ENCODE measurements at regions not wholly inside any gene's neighbourhood (a gene's known extent, or its start where the extent isn't known, plus 50 kb on each side); places are given as distances from the start of the nearest gene placed in this dataset.

GRCh38 chr1:14251871-14252270 lies 346.6 kb upstream of the KAZN start:
- TF ChIP-seq CTCF (IDR thresholded peaks at IDR 0.05; ENCODE audit: unreplicated experiment) = no peak
- H3K9me3 Mint-ChIP-seq = no peaks in the 10 kb centered on the region
- H3K4me1 Mint-ChIP-seq = no peaks in the 10 kb centered on the region
- H3K27ac Mint-ChIP-seq = no peak overlapping the region
- no peaks in the 10 kb centered on the region for H3K36me3 Mint-ChIP-seq
- no peak overlapping the region for H3K4me3 Mint-ChIP-seq
- no peak for DNase-seq (ENCODE audit: low spot score in 2 of 2, unreplicated experiment in 2 of 2)
- peaks cover 50% of the 10 kb centered on the region for H3K27me3 Mint-ChIP-seq (ENCODE audit: low read depth)

GRCh38 chr1:14253676-14254075 lies 344.8 kb upstream of the KAZN start:
- no peak overlapping the region for H3K27ac Mint-ChIP-seq
- no peak for DNase-seq (ENCODE audit: low spot score in 2 of 2, unreplicated experiment in 2 of 2)

GRCh38 chr1:14254251-14254650 lies 344.2 kb upstream of the KAZN start:
- H3K36me3 Mint-ChIP-seq = no peaks in the 10 kb centered on the region
- DNase-seq (ENCODE audit: low spot score in 2 of 2, unreplicated experiment in 2 of 2) = no peak
- no peaks in the 10 kb centered on the region for H3K9me3 Mint-ChIP-seq
- H3K27me3 Mint-ChIP-seq (ENCODE audit: low read depth) = peaks cover 34% of the 10 kb centered on the region
- H3K4me3 Mint-ChIP-seq = no peak overlapping the region
- TF ChIP-seq CTCF (IDR thresholded peaks at IDR 0.05; ENCODE audit: unreplicated experiment) = no peak
- H3K27ac Mint-ChIP-seq = no peak overlapping the region
- H3K4me1 Mint-ChIP-seq = no peaks in the 10 kb centered on the region

More at GRCh38 chr1:14253676-14254075, 344.8 kb upstream of the KAZN start:
- Mint-ChIP-seq H3K9me3 (no peaks in the 10 kb centered on the region), H3K36me3 (no peaks in the 10 kb centered on the region), H3K4me1 (no peaks in the 10 kb centered on the region), H3K4me3 (no peak overlapping the region), H3K27me3 (ENCODE audit: low read depth) (peaks cover 35% of the 10 kb centered on the region)
- no peak for TF ChIP-seq CTCF (IDR thresholded peaks at IDR 0.05; ENCODE audit: unreplicated experiment)

GRCh38 chr1:14255233-14255632 lies 343.3 kb upstream of the KAZN start:
- no peak for TF ChIP-seq CTCF (IDR thresholded peaks at IDR 0.05; ENCODE audit: unreplicated experiment)
- no peaks in the 10 kb centered on the region for H3K36me3 Mint-ChIP-seq

GRCh38 chr1:14255711-14256110 lies 342.8 kb upstream of the KAZN start:
- Mint-ChIP-seq H3K27ac (no peak overlapping the region), H3K4me1 (no peaks in the 10 kb centered on the region), H3K9me3 (no peaks in the 10 kb centered on the region), H3K36me3 (no peaks in the 10 kb centered on the region), H3K27me3 (ENCODE audit: low read depth) (peaks cover 32% of the 10 kb centered on the region), H3K4me3 (no peak overlapping the region)
- no peak for TF ChIP-seq CTCF (IDR thresholded peaks at IDR 0.05; ENCODE audit: unreplicated experiment)
- DNase-seq (ENCODE audit: low spot score in 2 of 2, unreplicated experiment in 2 of 2) = no peak

More at GRCh38 chr1:14255233-14255632, 343.3 kb upstream of the KAZN start:
- H3K4me1 Mint-ChIP-seq = no peaks in the 10 kb centered on the region
- H3K27me3 Mint-ChIP-seq (ENCODE audit: low read depth) = peaks cover 34% of the 10 kb centered on the region
- no peak for DNase-seq (ENCODE audit: low spot score in 2 of 2, unreplicated experiment in 2 of 2)
- no peaks in the 10 kb centered on the region for H3K9me3 Mint-ChIP-seq
- no peak overlapping the region for H3K4me3 Mint-ChIP-seq
- no peak overlapping the region for H3K27ac Mint-ChIP-seq

GRCh38 chr1:14259191-14259757 lies 339.2 kb upstream of the KAZN start:
- DNase-seq (ENCODE audit: low spot score in 2 of 2, unreplicated experiment in 2 of 2) = no peak
- H3K4me1 Mint-ChIP-seq = peaks cover 8% of the 10 kb centered on the region
- H3K9me3 Mint-ChIP-seq = no peaks in the 10 kb centered on the region
- TF ChIP-seq CTCF (IDR thresholded peaks at IDR 0.05; ENCODE audit: unreplicated experiment) = no peak
- no peaks in the 10 kb centered on the region for H3K36me3 Mint-ChIP-seq
- H3K27me3 Mint-ChIP-seq (ENCODE audit: low read depth) = peaks cover 42% of the 10 kb centered on the region
- H3K27ac Mint-ChIP-seq = no peak overlapping the region
- no peak overlapping the region for H3K4me3 Mint-ChIP-seq

Data from mesothelial cell of epicardium (in vitro differentiated cells).